ENCODE measurements at regions not wholly inside any gene's neighbourhood (a gene's known extent, or its start where the extent isn't known, plus 50 kb on each side); places are given as distances from the start of the nearest gene placed in this dataset.

GRCh38 chr5:167155387-167156005 lies 1135.9 kb upstream of the WWC1 start:
- DNase-seq (ENCODE audit: low spot score), result no peak

DNA sequence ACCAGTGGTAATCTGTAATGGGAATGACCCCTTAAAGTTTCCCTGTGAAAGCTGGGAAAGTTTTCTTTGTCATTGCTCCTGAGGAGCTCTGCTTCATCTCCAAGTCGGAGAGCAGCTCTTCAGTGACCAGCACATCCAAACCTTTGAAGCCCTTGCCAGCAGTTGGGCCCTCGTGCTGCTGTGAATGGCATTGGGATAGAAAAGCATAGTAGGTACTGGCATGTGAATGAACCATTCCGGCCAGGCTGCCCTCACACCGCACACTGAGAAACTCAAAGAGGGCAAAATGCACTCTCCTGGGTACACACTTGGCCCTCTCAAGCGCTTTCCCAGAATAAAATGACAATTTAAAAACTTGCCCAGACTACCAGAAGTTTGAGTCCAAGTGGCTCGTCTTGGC lies 1135.0 kb upstream of the WWC1 start:
- DNase-seq (ENCODE audit: low spot score), result no peak

GRCh38 chr5:167158588-167158987 lies 1132.9 kb upstream of the WWC1 start:
- no peak for DNase-seq (ENCODE audit: low spot score)

DNA sequence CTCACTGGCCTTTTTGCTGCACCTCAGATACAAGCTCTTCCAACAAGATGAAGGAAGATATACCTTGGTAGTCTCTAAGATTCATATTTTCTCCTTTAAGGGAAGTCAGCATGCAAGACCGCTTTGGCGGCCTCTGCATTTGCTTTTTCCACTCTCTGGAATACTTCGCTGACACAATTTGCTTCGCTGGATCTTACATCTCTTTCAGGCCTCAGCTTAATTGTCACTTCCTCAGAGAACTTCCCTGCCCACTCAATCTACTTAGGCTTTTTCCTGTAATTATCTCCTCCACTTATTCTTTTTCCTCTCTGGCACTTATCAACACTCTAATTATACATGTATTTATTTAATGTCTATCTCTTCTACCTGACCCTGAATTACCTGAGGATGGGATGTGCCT lies 1131.1 kb upstream of the WWC1 start:
- no peak for DNase-seq (ENCODE audit: low spot score)

DNA sequence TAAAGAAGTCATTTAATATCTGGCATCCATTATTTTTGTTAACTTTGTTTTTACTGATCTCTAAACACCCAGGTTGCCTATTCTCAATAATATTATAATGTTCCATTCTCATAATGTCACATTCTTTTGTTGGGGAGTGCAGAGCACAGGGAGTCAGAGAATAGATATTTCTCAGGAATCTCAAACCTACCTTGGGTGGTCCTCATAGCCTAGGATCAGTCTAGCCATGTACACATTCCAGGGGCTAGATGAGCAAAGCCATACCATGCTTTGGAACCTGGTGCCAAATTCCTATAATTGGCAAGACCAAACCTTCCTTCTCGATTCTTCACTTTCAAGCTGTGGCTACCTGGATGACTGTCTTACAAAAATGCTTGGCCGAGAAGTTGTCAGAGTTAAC lies 1124.7 kb upstream of the WWC1 start:
- DNase-seq (ENCODE audit: low spot score), result no peak

- no peak for DNase-seq (ENCODE audit: low spot score)
Observed at GRCh38 chr5:167167191-167167795, 1124.2 kb upstream of the WWC1 start.

DNA sequence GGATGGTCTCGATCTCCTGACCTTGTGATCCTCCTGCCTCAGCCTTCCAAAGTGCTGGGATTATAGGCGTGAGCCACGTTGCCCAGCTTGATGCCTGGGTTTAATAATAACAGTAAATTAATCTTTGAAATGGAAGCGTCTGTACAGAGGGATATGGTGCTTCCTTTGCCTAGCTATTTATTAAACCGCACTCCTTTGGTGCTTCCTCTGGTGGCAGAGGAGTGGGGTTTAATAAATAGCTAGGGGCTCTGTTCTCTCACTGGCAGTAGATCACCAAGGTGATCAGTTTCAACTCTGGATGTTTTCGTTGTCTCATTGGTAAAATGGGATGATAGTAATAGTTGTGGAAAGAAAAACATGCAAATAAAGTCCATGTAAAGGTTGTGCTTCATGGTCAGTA lies 1122.5 kb upstream of the WWC1 start:
- no peak for DNase-seq (ENCODE audit: low spot score)

- DNase-seq (ENCODE audit: low spot score), result no peak
Observed at GRCh38 chr5:167171056-167171455, 1120.4 kb upstream of the WWC1 start.

DNA sequence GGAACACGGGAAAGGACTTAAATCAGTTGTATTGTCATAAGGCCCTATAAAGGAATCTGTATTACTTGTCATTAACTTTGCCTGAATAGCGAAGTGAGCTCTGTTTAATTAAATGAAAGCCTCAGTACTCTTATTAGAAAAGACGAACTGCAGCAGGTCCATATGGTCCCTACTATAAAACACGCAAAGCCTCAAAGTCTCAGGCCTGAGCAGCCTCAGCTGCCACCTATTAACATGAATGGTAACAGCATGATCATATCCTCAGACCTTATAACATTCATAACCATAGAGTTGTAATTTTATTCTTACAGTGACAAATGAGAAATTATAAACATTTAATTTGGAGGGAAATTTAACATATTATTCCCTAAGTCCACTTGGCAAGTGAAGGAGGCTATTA lies 1113.7 kb upstream of the WWC1 start:
- DNase-seq (ENCODE audit: low spot score), result no peak

GRCh38 chr5:167180906-167181305 lies 1110.5 kb upstream of the WWC1 start:
- no peak for DNase-seq (ENCODE audit: low spot score)

- no peak for DNase-seq (ENCODE audit: low spot score)
Observed at GRCh38 chr5:167205881-167206280, 1085.6 kb upstream of the WWC1 start.

- no peak for DNase-seq (ENCODE audit: low spot score)
Observed at GRCh38 chr5:167207081-167207480, 1084.4 kb upstream of the WWC1 start.

- peak; percentile 4 for DNase-seq (ENCODE audit: low spot score)
Observed at GRCh38 chr5:167208911-167209310, 1082.5 kb upstream of the WWC1 start.

GRCh38 chr5:167217097-167217743 lies 1074.2 kb upstream of the WWC1 start:
- DNase-seq (ENCODE audit: low spot score), result no peak

DNA sequence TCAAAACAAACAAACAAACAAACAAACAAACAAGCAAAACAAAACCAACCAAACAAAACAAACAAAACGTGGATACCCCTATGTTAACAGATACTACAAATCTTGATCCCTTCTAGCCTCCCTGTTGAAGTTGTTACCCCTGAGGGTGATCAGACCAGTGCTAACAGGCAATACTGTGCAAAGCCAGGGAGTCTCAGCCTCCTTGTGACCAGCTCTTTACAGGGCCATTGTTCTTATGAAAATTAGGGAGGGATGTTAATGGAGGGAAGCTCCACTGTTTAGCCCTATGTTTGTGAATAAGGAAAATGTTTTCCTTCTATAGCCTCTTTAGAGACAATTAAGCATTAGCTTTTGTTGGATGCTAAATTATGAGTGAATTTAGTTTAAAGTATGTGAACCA lies 1072.1 kb upstream of the WWC1 start:
- DNase-seq (ENCODE audit: low spot score), result no peak

DNA sequence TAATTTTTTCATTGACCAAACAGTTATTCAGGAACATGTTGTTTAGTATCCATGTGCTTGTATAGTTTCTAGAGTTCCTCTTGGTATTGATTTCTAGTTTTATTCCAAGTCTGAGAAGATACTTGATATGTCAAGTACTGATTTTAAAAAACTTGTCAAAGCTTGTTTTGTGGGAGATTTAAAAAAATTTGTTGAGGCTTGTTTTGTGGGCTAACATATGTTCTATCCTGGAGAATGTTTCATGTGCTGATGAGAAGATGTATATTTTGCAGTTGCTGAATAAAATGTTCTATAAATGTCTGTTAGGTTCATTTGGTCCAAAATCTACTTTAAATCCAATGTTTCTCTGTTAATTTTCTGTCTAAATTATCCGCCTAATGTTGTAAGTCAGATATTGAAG lies 1065.1 kb upstream of the WWC1 start:
- no peak for DNase-seq (ENCODE audit: low spot score)

DNA sequence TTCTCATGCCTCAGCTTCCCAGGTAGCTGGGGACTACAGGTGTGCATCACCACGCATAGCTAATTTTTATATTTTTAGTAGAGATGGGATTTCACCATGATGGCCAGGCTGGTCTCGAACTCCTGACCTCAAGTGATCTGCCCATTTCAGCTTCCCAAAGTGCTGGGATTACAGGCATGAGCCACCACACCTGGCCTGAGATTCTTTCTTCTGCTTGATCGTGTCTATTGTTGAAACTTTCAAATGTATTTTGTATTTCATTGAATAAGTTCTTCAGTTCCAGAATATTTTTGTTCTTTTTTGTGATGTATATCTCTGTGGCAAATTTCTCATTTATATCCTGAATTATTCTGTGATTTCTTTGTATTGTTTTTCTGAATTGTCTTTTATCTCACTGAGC lies 1063.3 kb upstream of the WWC1 start:
- no peak for DNase-seq (ENCODE audit: low spot score)

GRCh38 chr5:167229751-167230150 lies 1061.7 kb upstream of the WWC1 start:
- DNase-seq (ENCODE audit: low spot score), result no peak

DNA sequence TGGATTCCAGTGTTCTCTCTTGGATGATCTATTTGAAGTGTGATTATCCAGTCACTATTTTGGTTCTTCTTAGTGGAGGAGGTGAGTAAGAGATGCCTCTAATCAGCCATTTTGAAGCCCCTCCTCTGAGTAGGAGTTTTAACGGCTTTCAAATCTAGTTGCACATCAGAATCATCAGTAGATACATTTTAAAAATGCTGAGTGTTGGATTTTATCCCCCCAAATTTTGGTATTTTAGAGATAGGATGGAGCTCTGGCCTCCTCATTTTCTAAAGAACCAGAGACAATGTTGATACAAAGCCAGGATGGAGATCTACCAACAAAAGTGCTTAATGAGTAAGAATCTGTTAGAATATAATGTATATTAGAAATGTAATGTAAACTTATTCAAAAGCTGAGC lies 1061.0 kb upstream of the WWC1 start:
- DNase-seq (ENCODE audit: low spot score), result no peak

DNA sequence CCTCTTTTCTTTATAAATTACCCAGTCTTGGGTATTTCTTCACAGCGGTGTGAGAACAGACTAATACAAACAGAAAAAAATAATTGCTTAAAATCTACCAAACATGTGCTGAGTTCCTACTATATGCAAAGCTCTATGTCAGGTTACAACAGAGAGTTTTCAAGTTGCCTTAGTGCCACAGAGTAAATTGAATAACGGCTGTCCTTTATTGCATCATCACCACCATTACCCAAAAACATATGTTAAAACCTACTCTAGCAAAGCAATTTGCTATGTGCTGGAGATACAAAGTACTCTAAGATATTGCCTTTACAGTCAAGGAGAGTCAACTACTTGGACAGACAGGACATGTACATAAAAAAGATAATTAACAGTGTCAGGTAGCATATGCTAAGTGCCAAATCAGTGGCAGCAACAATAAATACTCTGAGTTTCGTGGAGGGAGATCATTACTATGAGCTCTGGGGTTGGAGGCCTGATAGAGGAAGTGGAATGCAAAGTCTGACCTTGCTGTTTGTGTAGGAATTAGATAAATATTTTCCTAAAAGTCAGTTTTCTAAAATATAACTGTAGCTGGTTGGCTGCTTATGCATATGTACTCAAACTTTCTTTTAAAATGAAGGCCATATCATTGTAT lies 1058.7 kb upstream of the WWC1 start:
- DNase-seq (ENCODE audit: low spot score), result no peak

DNA sequence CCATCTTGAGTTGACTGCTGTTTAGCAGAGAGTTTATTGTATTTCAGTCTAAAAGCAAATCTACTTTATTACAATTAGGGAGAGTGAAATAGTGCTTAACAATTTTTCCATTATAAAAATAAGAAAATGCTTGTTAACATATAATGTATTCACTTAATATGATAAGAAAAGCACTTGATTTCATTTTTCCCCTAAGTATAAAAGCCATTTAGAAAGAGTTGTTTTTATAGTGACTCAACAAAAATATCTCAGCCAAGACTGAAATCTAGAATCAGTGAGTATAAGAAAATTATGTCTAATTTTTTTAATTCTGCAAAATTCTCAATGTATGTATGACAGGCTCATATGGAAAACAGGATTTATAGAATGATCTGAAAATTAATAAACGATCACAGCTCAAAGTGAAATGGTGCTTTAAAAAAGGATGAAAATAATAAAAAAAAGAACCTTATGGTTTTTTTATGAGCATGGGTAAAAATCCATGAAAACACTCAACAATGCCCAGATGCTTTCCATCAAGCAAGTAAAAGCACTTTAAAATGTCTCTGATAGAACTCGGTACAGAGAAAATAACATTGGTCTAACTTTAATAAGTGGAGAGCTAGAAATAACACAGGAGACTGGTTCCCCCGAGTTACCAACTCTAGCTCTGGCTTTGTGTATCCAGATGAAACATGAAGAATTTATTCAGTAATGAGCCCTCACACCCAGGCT lies 1057.8 kb upstream of the WWC1 start:
- no peak for DNase-seq (ENCODE audit: low spot score)

- peak; percentile 18 for DNase-seq (ENCODE audit: low spot score)
Observed at GRCh38 chr5:167241436-167242067, 1049.9 kb upstream of the WWC1 start.

Data from COLO829 (cell line).